ENCODE measurements at regions not wholly inside any gene's neighbourhood (a gene's known extent, or its start where the extent isn't known, plus 50 kb on each side); places are given as distances from the start of the nearest gene placed in this dataset.

DNA sequence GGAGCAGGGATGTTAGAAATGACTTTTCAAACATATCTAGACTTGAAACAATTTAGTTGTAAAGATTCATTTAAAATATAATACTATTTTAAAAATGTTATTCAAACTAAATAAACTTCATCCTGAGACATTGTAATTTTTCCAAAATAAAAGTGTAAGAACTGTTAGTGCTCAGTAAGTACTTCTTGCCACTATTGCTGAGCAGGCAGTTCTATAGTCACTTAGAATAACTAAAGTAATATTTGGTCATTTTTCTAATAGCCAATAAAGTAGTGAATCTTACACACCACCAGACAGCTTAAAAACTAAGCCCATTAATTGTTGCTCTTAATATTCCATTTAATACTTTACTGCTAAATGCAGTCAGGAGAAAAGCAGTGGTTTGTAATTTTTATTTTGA lies 1120.0 kb upstream of the CDH10 start:
- DNase-seq (ENCODE audit: low read depth in 4 of 6, low spot score in 6 of 6) = no peak
- Histone ChIP-seq H3K4me3 (ENCODE audit: low read depth, low read length) (no peak overlapping the region), H3K27ac (ENCODE audit: low read depth, low read length) (no peak overlapping the region), H3K27me3 (ENCODE audit: control insufficient read depth, insufficient read depth, low read length) (no peaks in the 10 kb centered on the region), H3K36me3 (ENCODE audit: control insufficient read depth, insufficient read depth, low read length) (no peaks in the 10 kb centered on the region), H3K4me1 (ENCODE audit: control insufficient read depth, insufficient read depth, low read length) (no peaks in the 10 kb centered on the region), H3K9me3 (ENCODE audit: control insufficient read depth, insufficient read depth, low read length) (no peaks in the 10 kb centered on the region)

DNA sequence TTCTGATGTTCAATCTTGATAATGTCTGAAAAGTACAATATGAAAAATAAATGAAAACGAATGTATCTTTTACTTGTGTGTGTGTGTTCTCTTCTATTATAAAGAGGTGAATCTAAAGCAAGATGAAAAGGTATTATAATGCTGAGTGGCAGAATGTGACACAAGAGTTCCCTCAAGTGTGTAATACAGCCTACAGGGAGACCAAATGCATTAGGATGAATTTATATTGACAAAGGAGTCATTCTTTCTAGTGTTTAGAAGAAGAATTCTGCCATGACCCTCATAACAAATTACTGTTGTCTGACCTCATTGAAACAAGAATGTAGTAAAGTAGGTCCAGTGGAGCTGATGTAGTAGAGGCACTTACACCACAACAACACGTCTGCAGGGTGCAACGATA lies 1119.0 kb upstream of the CDH10 start:
- peak in 1 of 6 donors; percentile 3 for DNase-seq (ENCODE audit: low read depth in 4 of 6, low spot score in 6 of 6)
- Histone ChIP-seq H3K9me3 (ENCODE audit: control insufficient read depth, insufficient read depth, low read length) (no peaks in the 10 kb centered on the region), H3K27ac (ENCODE audit: low read depth, low read length) (no peak overlapping the region), H3K36me3 (ENCODE audit: control insufficient read depth, insufficient read depth, low read length) (no peaks in the 10 kb centered on the region), H3K27me3 (ENCODE audit: control insufficient read depth, insufficient read depth, low read length) (no peaks in the 10 kb centered on the region), H3K4me3 (ENCODE audit: low read depth, low read length) (no peak overlapping the region), H3K4me1 (ENCODE audit: control insufficient read depth, insufficient read depth, low read length) (no peaks in the 10 kb centered on the region)
- WGBS (ENCODE audit: insufficient coverage) = no CpG with 5 or more reads among the region's 3 CpGs

GRCh38 chr5:25754895-25755294 lies 1110.1 kb upstream of the CDH10 start:
- DNase-seq (ENCODE audit: low read depth in 4 of 6, low spot score in 6 of 6) = no peak
- no peaks in the 10 kb centered on the region for H3K27me3 ChIP-seq (ENCODE audit: control insufficient read depth, insufficient read depth, low read length)

DNA sequence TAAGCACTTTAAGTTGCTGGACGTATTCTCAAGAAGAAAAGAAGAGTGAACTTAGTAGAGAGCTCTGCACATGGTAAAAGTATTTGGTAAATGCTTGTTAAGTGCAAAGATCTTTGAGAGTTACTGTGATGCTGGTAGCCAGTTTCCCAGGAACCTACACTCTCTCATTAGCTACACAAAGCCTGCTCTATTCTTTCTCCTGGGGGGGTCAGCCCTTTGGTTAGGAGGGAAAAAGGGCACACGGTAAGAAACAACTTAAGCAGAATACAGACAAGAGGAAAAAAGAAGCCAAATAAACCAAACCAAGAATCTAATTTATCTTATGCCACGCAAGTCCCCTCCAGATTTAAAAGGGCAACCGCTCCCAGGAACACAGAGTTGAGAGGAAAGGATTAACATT lies 1100.1 kb upstream of the CDH10 start:
- no peak overlapping the region for H3K27ac ChIP-seq (ENCODE audit: low read depth, low read length)

More at GRCh38 chr5:25754895-25755294, 1110.1 kb upstream of the CDH10 start:
- 50% methylated on average over 2 of the region's 3 CpGs for WGBS (ENCODE audit: insufficient coverage)
- H3K36me3 ChIP-seq (ENCODE audit: control insufficient read depth, insufficient read depth, low read length) = no peaks in the 10 kb centered on the region
- no peak overlapping the region for H3K27ac ChIP-seq (ENCODE audit: low read depth, low read length)
- H3K4me1 ChIP-seq (ENCODE audit: control insufficient read depth, insufficient read depth, low read length) = no peaks in the 10 kb centered on the region
- no peak overlapping the region for H3K4me3 ChIP-seq (ENCODE audit: low read depth, low read length)
- peaks cover 3% of the 10 kb centered on the region for H3K9me3 ChIP-seq (ENCODE audit: control insufficient read depth, insufficient read depth, low read length)

DNA sequence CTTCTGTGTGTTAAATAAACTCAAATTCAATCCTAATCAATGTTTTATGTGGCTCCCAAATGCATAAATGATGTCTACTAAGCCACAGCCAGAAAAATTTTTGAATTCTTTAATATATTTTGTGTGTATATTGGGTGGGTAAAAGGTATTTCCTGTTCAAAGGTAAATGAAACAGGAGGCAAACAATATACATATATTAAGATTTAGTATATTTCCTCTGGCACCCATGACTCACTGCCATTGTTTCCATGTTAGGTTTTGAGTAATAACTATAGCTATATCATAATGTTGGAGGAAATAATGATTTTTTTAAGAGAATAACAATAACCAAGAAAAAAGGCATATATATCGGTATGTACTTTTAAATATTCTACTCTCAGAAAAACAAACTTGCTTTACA lies 1071.9 kb upstream of the CDH10 start:
- Histone ChIP-seq H3K36me3 (ENCODE audit: control insufficient read depth, insufficient read depth, low read length) (no peaks in the 10 kb centered on the region), H3K9me3 (ENCODE audit: control insufficient read depth, insufficient read depth, low read length) (no peaks in the 10 kb centered on the region), H3K4me3 (ENCODE audit: low read depth, low read length) (no peak overlapping the region), H3K27me3 (ENCODE audit: control insufficient read depth, insufficient read depth, low read length) (no peaks in the 10 kb centered on the region), H3K4me1 (ENCODE audit: control insufficient read depth, insufficient read depth, low read length) (no peaks in the 10 kb centered on the region), H3K27ac (ENCODE audit: low read depth, low read length) (no peak overlapping the region)
- DNase-seq (ENCODE audit: low read depth in 4 of 6, low spot score in 6 of 6) = no peak
- WGBS (ENCODE audit: insufficient coverage) = no CpG with 5 or more reads among the region's 1 CpG

More for the DNA sequence above, 1100.1 kb upstream of the CDH10 start:
- WGBS (ENCODE audit: insufficient coverage) = 40% methylated on average over 1 of the region's 4 CpGs
- H3K36me3 ChIP-seq (ENCODE audit: control insufficient read depth, insufficient read depth, low read length) = no peaks in the 10 kb centered on the region
- no peaks in the 10 kb centered on the region for H3K9me3 ChIP-seq (ENCODE audit: control insufficient read depth, insufficient read depth, low read length)
- H3K4me1 ChIP-seq (ENCODE audit: control insufficient read depth, insufficient read depth, low read length) = no peaks in the 10 kb centered on the region
- peak in 1 of 6 donors; percentile 4 for DNase-seq (ENCODE audit: low read depth in 4 of 6, low spot score in 6 of 6)
- no peaks in the 10 kb centered on the region for H3K27me3 ChIP-seq (ENCODE audit: control insufficient read depth, insufficient read depth, low read length)
- no peak overlapping the region for H3K4me3 ChIP-seq (ENCODE audit: low read depth, low read length)

DNA sequence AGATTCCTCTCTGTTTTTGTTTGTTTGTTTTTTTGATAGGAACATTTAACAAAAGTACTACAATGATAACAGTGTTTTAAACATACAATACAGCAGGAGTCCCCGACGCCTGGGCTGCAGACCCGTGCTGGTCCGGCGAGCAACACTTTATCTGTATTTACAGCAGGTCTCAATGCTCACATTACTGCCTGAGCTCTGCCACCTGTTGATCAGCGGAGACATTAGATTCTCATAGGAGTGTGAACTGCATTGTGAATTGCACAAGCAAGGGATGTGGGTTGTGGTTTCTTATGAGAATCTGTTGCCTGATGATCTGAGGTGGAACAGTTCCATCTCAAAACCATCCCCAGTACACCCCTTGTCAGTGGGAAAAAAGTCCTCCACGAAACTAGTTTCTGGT lies 1068.5 kb upstream of the CDH10 start:
- H3K4me1 ChIP-seq (ENCODE audit: control insufficient read depth, insufficient read depth, low read length) = no peaks in the 10 kb centered on the region
- no peaks in the 10 kb centered on the region for H3K9me3 ChIP-seq (ENCODE audit: control insufficient read depth, insufficient read depth, low read length)
- no peaks in the 10 kb centered on the region for H3K27me3 ChIP-seq (ENCODE audit: control insufficient read depth, insufficient read depth, low read length)
- WGBS (ENCODE audit: insufficient coverage) = no CpG with 5 or more reads among the region's 7 CpGs
- DNase-seq (ENCODE audit: low read depth in 4 of 6, low spot score in 6 of 6) = no peak
- no peak overlapping the region for H3K27ac ChIP-seq (ENCODE audit: low read depth, low read length)
- no peaks in the 10 kb centered on the region for H3K36me3 ChIP-seq (ENCODE audit: control insufficient read depth, insufficient read depth, low read length)
- no peak overlapping the region for H3K4me3 ChIP-seq (ENCODE audit: low read depth, low read length)

DNA sequence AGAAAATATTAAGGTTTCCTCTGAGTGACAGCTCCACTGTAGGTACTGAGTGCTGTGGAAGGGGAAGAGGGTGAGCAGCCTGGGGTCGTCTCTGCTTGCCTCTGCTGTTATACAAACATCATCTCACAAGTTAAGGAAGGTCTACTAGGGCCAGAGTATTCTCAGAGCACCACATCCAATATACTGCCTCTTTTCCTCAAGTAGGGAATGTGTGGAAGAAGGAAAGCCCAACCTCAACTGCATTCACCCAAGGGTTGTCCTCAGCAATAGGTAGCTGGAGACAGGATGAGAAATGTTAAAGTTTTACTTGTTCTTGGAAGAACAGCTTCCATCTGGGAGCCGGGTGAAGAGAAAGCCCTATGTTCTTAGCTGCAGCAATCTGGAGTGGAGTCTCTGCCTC lies 1062.3 kb upstream of the CDH10 start:
- no peak overlapping the region for H3K27ac ChIP-seq (ENCODE audit: low read depth, low read length)
- 80% methylated on average over 1 of the region's 2 CpGs for WGBS (ENCODE audit: insufficient coverage)
- no peaks in the 10 kb centered on the region for H3K4me1 ChIP-seq (ENCODE audit: control insufficient read depth, insufficient read depth, low read length)
- no peak overlapping the region for H3K4me3 ChIP-seq (ENCODE audit: low read depth, low read length)
- no peaks in the 10 kb centered on the region for H3K36me3 ChIP-seq (ENCODE audit: control insufficient read depth, insufficient read depth, low read length)
- no peak for DNase-seq (ENCODE audit: low read depth in 4 of 6, low spot score in 6 of 6)
- no peaks in the 10 kb centered on the region for H3K9me3 ChIP-seq (ENCODE audit: control insufficient read depth, insufficient read depth, low read length)
- no peaks in the 10 kb centered on the region for H3K27me3 ChIP-seq (ENCODE audit: control insufficient read depth, insufficient read depth, low read length)

DNA sequence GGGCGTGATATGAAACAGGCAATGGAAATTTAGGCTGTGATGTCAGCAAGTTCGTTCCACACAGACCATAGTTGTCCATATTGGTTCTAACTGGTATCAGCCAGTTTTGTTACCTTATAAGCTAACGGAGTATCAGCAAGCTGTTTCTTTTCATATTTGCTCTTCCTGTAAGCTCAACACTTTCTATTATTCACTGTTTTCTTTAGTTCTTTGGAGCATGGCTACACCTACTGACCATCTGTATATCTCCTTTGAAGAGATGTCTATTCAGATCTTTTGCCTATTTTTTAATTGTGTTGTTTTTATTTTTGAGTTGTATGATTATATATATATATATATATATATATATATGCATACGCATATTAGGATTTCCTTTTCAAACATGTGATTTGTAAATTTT lies 1057.2 kb upstream of the CDH10 start:
- H3K4me1 ChIP-seq (ENCODE audit: control insufficient read depth, insufficient read depth, low read length) = no peaks in the 10 kb centered on the region
- no peaks in the 10 kb centered on the region for H3K36me3 ChIP-seq (ENCODE audit: control insufficient read depth, insufficient read depth, low read length)
- no peak overlapping the region for H3K4me3 ChIP-seq (ENCODE audit: low read depth, low read length)
- DNase-seq (ENCODE audit: low read depth in 4 of 6, low spot score in 6 of 6) = no peak
- WGBS (ENCODE audit: insufficient coverage) = 100% methylated on average over 1 of the region's 4 CpGs
- H3K27ac ChIP-seq (ENCODE audit: low read depth, low read length) = no peak overlapping the region
- peaks cover 1% of the 10 kb centered on the region for H3K9me3 ChIP-seq (ENCODE audit: control insufficient read depth, insufficient read depth, low read length)
- no peaks in the 10 kb centered on the region for H3K27me3 ChIP-seq (ENCODE audit: control insufficient read depth, insufficient read depth, low read length)

GRCh38 chr5:25694801-25695200 lies 1050.0 kb upstream of the CDH10 start:
- no CpG with 5 or more reads among the region's 1 CpG for WGBS (ENCODE audit: insufficient coverage)
- no peaks in the 10 kb centered on the region for H3K36me3 ChIP-seq (ENCODE audit: control insufficient read depth, insufficient read depth, low read length)
- no peak overlapping the region for H3K4me3 ChIP-seq (ENCODE audit: low read depth, low read length)
- no peaks in the 10 kb centered on the region for H3K27me3 ChIP-seq (ENCODE audit: control insufficient read depth, insufficient read depth, low read length)
- no peaks in the 10 kb centered on the region for H3K9me3 ChIP-seq (ENCODE audit: control insufficient read depth, insufficient read depth, low read length)
- peak in 1 of 6 donors; percentile 5 for DNase-seq (ENCODE audit: low read depth in 4 of 6, low spot score in 6 of 6)
- H3K27ac ChIP-seq (ENCODE audit: low read depth, low read length) = no peak overlapping the region
- no peaks in the 10 kb centered on the region for H3K4me1 ChIP-seq (ENCODE audit: control insufficient read depth, insufficient read depth, low read length)

DNA sequence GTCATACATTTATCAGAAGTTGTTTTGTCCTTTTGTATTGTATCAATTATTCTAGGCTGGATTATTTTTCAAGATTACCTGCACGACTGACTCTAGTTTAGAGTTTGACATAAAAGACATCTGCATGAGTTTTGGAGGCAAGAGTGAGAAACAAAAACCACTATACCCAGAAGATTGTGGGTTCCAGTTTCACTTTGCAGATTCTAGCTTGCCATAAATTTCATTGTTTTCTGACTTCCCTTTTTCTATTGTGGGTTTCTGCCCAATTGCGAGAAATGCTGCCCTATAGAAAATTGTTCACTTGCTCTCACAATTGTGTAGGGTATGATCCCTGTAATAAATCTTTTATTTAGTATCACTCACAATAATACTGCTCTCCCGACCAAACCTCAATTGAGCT lies 1043.4 kb upstream of the CDH10 start:
- Histone ChIP-seq H3K9me3 (ENCODE audit: control insufficient read depth, insufficient read depth, low read length) (no peaks in the 10 kb centered on the region), H3K4me3 (ENCODE audit: low read depth, low read length) (no peak overlapping the region), H3K4me1 (ENCODE audit: control insufficient read depth, insufficient read depth, low read length) (no peaks in the 10 kb centered on the region), H3K27me3 (ENCODE audit: control insufficient read depth, insufficient read depth, low read length) (no peaks in the 10 kb centered on the region), H3K27ac (ENCODE audit: low read depth, low read length) (no peak overlapping the region), H3K36me3 (ENCODE audit: control insufficient read depth, insufficient read depth, low read length) (no peaks in the 10 kb centered on the region)
- DNase-seq (ENCODE audit: low read depth in 4 of 6, low spot score in 6 of 6) = no peak
- no CpG with 5 or more reads among the region's 3 CpGs for WGBS (ENCODE audit: insufficient coverage)

Data from spinal cord (tissue), 9 donors.